GM03348 (cell line): ENCODE measurements at regions not wholly inside any gene's neighbourhood (a gene's known extent, or its start where the extent isn't known, plus 50 kb on each side); places are given as distances from the start of the nearest gene placed in this dataset.

Experiments used
- DNase-seq: peaks from one replicate; pipeline ENCODE4 v3.0.0; 2012; ENCODE audit warnings: low spot score

DNA sequence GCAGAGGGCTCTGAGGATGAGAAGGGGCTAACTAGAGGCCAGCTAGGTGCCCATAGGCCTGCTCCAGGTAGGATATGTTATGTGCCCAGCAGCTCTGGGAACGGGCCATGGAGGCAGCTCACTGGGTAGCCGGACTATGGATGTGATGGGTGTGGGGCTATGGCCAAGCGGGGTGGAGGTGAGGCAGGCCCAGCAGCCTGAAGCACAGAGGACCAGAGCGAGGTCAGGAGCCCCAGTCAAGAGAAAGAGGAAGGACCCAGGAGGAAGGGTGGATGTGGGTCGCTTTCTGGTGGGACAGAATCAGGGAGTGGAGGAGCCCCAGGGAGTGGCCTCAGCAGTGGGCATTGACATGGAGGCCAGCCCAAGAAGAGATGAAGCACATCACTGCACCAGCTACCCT lies 117.9 kb upstream of the MLN start:
- DNase-seq = no peak

GRCh38 chr6:33918175-33918695 lies 114.4 kb upstream of the MLN start:
- DNase-seq = no peak

- no peak for DNase-seq
Measured at GRCh38 chr6:33915134-33915533, 111.3 kb upstream of the MLN start.

- DNase-seq = no peak
Measured at GRCh38 chr6:33914645-33915044, 110.8 kb upstream of the MLN start.

DNA sequence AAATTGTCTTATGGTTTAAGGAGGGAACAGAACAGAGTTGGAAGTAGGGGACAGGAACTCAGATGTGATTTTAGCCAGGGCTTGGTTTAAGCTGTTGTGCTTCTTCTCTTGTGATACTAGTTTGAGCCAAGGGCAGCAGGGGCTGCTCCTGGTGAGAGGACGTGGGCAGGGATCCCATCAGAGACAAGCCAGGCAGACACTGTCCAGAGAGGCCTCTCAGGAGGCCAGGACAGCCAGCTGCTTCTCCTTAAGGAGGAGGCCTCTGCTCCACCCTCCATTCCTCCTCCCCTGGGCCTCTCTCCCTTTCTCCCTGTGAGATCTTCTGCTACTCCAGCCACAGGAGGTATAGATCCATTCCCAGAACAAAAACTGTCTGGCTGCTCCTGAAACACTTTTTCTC lies 108.4 kb upstream of the MLN start:
- DNase-seq = no peak

DNA sequence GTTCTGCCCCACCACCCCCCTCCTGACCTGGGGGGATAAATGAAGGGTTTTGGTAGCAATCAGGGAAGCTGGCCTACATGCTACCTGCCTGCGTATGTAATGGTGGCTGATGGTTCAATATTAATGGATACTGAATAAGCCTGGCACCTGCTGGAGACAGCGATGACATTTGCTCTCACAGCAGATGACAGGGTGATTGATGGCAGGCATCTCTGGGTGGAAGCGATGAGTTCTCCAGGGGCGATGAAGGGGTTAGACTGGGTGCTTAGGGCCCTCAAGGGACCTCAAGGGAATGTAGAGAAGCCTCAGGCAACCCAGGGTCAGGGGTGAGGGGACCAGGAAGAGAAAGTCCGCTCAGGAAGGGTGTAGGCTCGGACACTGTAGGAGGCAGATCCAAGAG lies 107.7 kb upstream of the MLN start:
- no peak for DNase-seq

- DNase-seq = no peak
Measured at GRCh38 chr6:33910594-33910993, 106.8 kb upstream of the MLN start.

- DNase-seq = no peak
Measured at GRCh38 chr6:33909737-33910136, 105.9 kb upstream of the MLN start.

DNA sequence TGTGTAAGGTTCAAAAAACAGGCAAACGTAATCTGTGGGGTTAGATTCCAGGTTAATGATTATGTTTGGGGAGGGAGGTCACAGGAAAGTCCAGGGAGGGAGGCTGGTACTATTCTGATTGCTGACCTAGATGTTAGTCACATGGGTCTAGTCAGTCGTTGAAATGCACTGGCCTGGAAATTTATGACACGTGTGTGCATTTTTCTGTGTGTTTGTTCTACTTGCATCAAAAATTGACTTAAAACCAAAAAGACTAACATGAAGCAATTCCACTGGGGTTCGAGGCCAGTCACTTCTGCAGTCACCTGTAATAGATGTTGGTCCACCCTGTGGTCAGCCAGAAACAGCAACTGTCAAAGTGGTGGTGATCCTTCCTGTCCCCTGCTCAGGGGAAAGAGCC lies 104.2 kb upstream of the MLN start:
- DNase-seq = no peak

- no peak for DNase-seq
Measured at GRCh38 chr6:33907227-33907626, 103.4 kb upstream of the MLN start.

- DNase-seq = no peak
Measured at GRCh38 chr6:33906439-33906838, 102.6 kb upstream of the MLN start.

DNA sequence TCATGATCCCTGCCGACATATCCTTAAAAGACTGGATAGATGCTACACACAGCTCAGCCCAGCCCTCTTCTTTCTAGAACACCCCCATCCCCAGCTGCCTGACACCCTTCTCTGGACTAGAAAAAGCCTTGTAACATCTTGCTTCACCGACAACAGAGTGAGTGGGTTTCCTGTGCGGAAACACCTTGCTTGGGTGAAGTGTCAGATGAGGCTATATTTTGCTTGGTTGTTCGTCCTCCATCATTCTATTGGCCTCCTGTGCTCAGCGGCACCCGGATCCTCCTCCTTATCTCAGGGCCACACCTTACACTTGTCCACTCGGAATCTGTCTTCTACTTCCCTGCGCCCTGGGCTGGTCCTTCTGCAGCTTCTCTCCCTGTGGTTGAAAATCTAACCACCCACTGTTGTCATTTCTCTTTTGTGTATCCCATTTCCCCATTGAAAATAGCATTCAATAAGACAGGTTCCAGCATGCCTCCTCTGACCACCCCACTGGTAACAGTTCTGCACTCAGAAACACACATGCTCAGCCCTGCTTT lies 101.3 kb upstream of the MLN start:
- no peak for DNase-seq

DNA sequence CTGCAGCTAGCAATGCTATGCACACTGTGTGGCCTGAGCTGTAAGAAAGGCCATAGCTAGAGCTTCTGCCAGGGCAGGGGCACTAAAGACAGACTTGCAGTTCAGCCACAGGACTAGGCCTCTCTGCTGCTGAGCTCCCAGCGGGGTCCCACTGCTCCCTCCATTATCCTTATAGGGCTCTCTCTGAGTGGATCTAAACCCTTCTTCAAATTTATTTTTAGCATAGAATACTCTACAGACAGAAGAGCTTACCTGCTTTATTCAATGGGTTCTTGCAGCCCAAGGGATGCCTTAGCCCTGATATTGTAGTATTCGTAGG lies 100.9 kb upstream of the MLN start:
- DNase-seq = no peak

DNA sequence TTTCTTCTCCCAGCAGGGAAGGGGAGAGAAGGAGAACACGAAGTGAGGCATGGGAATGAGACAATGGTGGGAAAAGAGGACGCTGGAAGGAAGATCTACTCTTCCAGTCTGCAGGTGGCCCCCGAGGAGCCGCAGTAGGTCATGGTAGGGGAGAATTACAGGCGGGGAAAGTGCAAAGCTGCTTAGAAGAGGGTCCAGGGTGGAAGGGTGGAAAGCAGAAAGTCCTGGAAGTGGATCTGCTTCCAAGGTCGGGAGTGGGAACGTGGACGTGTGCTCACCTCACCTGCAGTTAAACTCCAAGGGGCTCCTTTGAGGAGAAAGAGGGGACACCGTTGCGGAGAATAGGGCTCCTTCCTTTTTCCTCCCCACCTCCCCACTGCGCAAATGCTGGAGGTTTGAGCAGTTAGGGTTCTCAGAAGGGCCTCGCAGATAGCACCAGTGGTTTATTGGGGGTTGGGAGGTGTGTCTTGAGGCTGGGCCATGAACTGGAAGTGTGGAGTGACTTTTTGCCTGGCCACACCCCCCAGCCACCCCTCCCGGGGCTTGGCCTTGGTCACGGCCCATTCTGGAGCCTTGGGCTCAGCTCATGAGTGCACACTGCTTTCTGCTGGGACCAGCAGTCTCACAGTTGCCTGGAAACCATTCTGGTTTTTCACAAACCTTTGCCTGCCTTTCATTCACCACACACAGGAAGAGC lies 100.4 kb upstream of the MLN start:
- no peak for DNase-seq

DNA sequence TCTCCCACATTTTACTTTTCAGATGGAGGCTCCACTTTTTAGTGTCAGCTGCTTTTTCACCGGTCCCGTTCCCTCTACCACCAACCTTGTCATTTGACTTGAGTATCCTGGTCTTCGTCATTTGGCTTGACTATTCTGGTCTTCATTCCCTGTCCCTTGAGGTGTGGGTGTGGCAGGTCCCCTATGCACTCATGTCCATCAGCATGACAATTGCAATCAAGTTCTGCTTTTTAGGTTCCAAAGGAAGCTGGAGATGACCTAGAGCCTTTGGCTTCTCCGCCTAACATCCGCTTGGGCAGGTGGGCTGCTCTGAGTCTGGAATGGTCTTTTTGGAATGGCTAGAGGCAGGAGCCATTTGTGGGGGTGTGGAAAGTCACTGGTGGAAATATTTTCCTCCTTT lies 99.8 kb upstream of the MLN start:
- no peak for DNase-seq

- DNase-seq = no peak
Measured at GRCh38 chr6:33902457-33902853, 98.7 kb upstream of the MLN start.

DNA sequence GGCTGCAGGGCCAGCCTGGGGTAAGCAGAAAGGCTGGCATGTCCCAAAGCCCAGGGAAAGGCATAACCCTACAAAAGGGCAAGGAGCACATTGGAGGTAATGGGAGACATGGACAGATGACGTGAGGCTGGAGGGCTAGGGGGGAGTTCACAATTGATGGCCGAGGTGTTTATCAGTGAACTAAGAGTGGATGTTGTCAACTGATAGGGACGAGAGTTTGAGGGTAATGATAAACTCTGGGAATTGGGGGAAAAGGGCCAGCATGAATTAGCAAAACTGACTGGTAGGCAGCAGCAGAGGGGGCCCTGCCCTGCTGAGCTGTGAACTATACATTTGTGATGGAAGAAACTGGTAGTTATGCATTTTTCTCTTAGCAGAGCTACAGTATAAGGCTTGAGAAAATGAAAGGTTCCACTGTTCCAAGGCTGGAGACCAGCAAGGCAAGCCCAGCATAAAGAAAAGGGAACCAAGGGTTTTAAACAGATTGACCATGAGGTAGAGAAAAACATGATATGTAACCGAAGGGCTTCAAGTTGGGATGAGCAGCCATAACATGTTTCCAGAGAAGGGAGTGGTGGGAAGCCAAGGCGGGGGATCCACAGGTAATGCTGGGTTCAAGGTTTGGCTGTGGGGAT lies 98.1 kb upstream of the MLN start:
- DNase-seq = no peak

- no peak for DNase-seq
Measured at GRCh38 chr6:33898771-33899170, 95.0 kb upstream of the MLN start.

DNA sequence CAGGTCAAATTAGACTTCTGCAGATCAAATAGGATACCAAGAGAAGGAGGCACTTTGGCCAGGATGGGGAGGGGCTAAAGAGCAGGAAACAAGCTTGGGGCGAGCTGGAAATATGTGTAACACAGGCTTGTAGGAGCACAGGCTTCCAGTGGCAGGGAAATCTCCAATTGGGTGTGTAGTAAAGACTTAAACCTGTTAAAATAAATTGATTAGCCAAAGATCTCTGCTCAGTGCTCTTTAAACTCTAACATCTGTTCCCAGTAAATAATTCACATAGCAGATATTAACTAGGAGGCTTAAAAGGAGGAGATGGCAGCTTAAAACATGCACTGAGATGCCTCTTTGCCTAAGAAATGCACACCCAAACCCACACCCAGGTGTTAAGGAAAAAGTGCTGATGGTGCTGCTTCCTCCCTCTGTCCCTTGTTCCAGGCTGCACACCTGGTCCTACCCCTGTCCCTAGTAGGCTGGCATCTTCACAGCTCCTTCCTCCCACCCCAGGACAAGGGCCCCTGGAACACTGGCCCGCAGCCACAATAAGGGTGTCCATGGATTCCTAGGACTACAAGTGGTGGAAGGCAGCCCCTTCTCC lies 93.5 kb upstream of the MLN start:
- DNase-seq = no peak

DNA sequence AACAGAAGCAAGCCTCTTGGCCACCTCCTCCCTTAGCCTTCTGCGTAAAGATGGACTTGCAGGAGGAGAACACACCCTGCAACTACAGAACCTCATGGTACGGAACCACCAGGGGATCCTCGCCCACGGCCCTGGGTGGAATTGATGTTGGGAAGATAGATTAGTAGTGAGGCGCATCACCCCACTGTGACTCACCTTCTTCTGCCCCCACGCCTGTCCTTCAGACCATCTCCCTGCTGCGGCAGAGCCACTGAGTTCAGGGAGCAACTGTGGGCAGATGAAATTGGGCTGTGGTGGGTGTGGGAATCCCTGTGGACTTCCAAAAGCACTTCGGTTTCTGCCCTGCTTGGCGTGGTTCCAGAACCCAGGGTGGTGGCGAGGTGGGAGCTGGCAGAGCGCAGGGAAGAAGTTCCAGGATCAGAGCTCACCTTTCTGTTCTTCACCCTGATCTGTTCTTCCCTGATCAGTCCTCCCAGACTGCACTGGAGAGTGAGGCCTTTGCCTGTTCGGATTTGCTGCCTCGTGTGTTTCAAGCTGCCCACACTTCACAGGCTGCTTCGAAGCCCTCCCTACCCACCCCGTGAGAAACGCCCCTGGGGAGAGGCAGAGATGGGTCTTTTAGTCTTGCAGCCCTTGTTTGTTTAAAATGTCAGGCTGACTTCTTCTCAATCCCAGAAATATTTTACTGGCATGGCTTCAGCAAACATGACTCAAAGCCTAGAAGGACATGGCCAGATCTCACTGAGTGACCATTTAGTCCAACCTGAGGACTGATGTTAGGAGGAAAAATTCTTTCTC lies 92.8 kb upstream of the MLN start:
- DNase-seq = peak; percentile 58

GRCh38 chr6:33895988-33896387 lies 92.2 kb upstream of the MLN start:
- DNase-seq = no peak

DNA sequence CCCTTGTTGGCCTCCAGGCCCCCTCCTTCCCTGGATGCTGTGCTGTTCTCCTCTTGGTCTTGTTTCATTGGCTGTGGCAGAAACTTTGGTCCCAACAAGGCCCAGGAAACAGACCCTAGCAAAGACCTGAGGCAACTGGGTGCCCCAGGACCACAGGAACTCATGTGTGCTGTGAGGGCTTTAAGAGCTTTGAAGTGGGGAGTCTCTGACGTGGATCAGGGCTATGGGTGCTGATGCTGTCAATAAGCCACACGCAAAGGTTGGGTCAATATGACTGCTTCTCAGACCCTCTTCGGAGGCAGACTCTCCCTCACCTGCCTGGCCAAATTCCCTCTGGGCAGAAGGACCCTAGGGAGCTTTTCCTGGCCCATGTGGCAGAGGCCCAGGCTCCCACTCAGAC lies 91.5 kb upstream of the MLN start:
- DNase-seq = no peak

DNA sequence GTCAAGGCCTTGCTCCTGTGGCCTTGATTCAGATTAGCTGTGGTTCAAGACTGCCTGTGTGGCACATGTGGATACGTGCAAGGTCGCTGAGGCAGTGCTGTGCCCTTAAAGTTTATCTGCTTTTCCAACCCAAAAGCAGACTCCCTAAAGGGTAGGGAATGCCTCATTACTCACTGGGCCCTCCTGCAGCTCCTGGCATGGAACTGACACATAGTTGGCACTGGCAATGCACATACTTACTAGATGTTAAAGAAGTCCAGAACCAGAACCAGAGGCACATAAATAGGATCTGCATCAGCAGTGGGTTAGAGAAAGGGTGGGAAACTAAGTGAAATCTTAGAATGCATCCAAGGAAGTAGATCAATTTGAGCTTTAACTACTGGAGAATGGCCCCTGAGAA lies 90.6 kb upstream of the MLN start:
- peak; percentile 54 for DNase-seq
